ENCODE measurements at regions not wholly inside any gene's neighbourhood (a gene's known extent, or its start where the extent isn't known, plus 50 kb on each side); places are given as distances from the start of the nearest gene placed in this dataset.

GRCh38 chr6:132131351-132131750, 180.2 kb upstream of the CCN2 start:
- intact Hi-C loops (cut with DNase I): no loop called here
- ATAC-seq: no peak
- H3K27me3 ChIP-seq: no peaks in the 10 kb centered on the region
- H3K27ac ChIP-seq: peak overlapping the region in 2 of 3 donors; percentile 20 to 33
- H3K36me3 ChIP-seq: no peaks in the 10 kb centered on the region
- no peaks in the 10 kb centered on the region for H3K4me1 ChIP-seq
- TF ChIP-seq POLR2A (IDR thresholded peaks at IDR 0.05) (no peak), CTCF (IDR thresholded peaks at IDR 0.05) (no peak)
- DNase-seq: no peak
- no peaks in the 10 kb centered on the region for H3K9me3 ChIP-seq
- H3K4me3 ChIP-seq: no peak overlapping the region
- 47% methylated on average over 3 of the region's 3 CpGs for WGBS (ENCODE audit: insufficient coverage, low coverage, low lambda C conversion rate, missing lambda C conversion rate)

- Histone ChIP-seq H3K36me3 (no peaks in the 10 kb centered on the region), H3K9me3 (no peaks in the 10 kb centered on the region), H3K4me1 (no peaks in the 10 kb centered on the region), H3K4me3 (no peak overlapping the region), H3K27ac (peak overlapping the region in 2 of 3 donors; percentile 20 to 33), H3K27me3 (no peaks in the 10 kb centered on the region)
- DNase-seq (no peak), ATAC-seq (peak; percentile 17 to 67 (median 31))
- intact Hi-C loops (cut with DNase I): no loop called here
- WGBS (ENCODE audit: insufficient coverage, low coverage, low lambda C conversion rate, missing lambda C conversion rate): 52% methylated on average over 9 of the region's 10 CpGs
- TF ChIP-seq POLR2A (IDR thresholded peaks at IDR 0.05): no peak
- no peak for TF ChIP-seq CTCF (IDR thresholded peaks at IDR 0.05)
Observed at GRCh38 chr6:132130626-132131298, 179.6 kb upstream of the CCN2 start.

- intact Hi-C loops (cut with DNase I): no loop called here
- Histone ChIP-seq H3K4me1 (no peaks in the 10 kb centered on the region), H3K36me3 (no peaks in the 10 kb centered on the region), H3K27me3 (no peaks in the 10 kb centered on the region), H3K9me3 (no peaks in the 10 kb centered on the region), H3K27ac (no peak overlapping the region), H3K4me3 (no peak overlapping the region)
- DNase-seq: no peak
- ATAC-seq: no peak
- WGBS (ENCODE audit: insufficient coverage, low coverage, low lambda C conversion rate, missing lambda C conversion rate): 100% methylated on average over 1 of the region's 1 CpG
- TF ChIP-seq POLR2A (IDR thresholded peaks at IDR 0.05) (no peak), CTCF (IDR thresholded peaks at IDR 0.05) (no peak)
Observed at GRCh38 chr6:132128424-132128823, 177.3 kb upstream of the CCN2 start.

- no peaks in the 10 kb centered on the region for H3K4me1 ChIP-seq
- no peak for ATAC-seq
- intact Hi-C loops (cut with DNase I): no loop called here
- no peaks in the 10 kb centered on the region for H3K36me3 ChIP-seq
- TF ChIP-seq POLR2A (IDR thresholded peaks at IDR 0.05): no peak
- no peak for TF ChIP-seq CTCF (IDR thresholded peaks at IDR 0.05)
- no peak overlapping the region for H3K4me3 ChIP-seq
- no peaks in the 10 kb centered on the region for H3K27me3 ChIP-seq
- no peaks in the 10 kb centered on the region for H3K9me3 ChIP-seq
- H3K27ac ChIP-seq: no peak overlapping the region
- WGBS (ENCODE audit: insufficient coverage, low coverage, low lambda C conversion rate, missing lambda C conversion rate): 95% methylated on average over 2 of the region's 2 CpGs
- no peak for DNase-seq
Observed at GRCh38 chr6:132126150-132126549, 175.0 kb upstream of the CCN2 start.
